ENCODE measurements at regions not wholly inside any gene's neighbourhood (a gene's known extent, or its start where the extent isn't known, plus 50 kb on each side); places are given as distances from the start of the nearest gene placed in this dataset.

- peaks cover 0 to 18% (median 12%) of the 10 kb centered on the region in 3 experiments; a peak in 6 of 7 replicates for H3K36me3 Mint-ChIP-seq (ENCODE audit: insufficient read depth in 1 of 3, low read depth in 3 of 3)
- H4K8ac ChIP-seq (replicated peaks; ENCODE audit: insufficient read length, low read depth, low read length), result no peak overlapping the region
- no CpG with 5 or more reads among the region's 1 CpG for WGBS (ENCODE audit: extremely low coverage, insufficient read length, low lambda C conversion rate)
Measured at GRCh38 chr10:130982802-130983201, 328.7 kb downstream of the TCERG1L start.

More at GRCh38 chr10:130982802-130983201, 328.7 kb downstream of the TCERG1L start:
- no peak overlapping the region for H2BK15ac ChIP-seq (ENCODE audit: low read depth, low read length)
- no peak overlapping the region for H3K23ac ChIP-seq (ENCODE audit: insufficient read length, low read depth, low read length)
- H2BK20ac ChIP-seq (ENCODE audit: low read depth, low read length, poor library complexity, severe bottlenecking), result no peak overlapping the region
- no peaks in the 10 kb centered on the region for H3K4me1 ChIP-seq (ENCODE audit: insufficient read depth, low read length)
- peaks cover 15 to 23% of the 10 kb centered on the region in 2 experiments for H3K9me3 Mint-ChIP-seq
- H3K4me1 Mint-ChIP-seq, result peaks cover 0 to 3% of the 10 kb centered on the region in 2 experiments; a peak in 1 of 4 replicates
- no peak overlapping the region for H2BK5ac ChIP-seq (ENCODE audit: insufficient read length, low read length)
- H2AFZ ChIP-seq (ENCODE audit: low read length), result no peak overlapping the region
- H3K27ac ChIP-seq (ENCODE audit: insufficient read length, low read depth, low read length), result no peak overlapping the region
- H3K4ac ChIP-seq (ENCODE audit: low read depth, low read length), result no peak overlapping the region
- no peak overlapping the region for H3K27ac Mint-ChIP-seq
- H4K5ac ChIP-seq (ENCODE audit: insufficient read length, low read depth, low read length), result no peak overlapping the region
- H2AK5ac ChIP-seq (ENCODE audit: insufficient read length, low read length), result no peak overlapping the region
- no peaks in the 10 kb centered on the region for H3K9me3 ChIP-seq (ENCODE audit: control insufficient read depth, low read depth, low read length)
- H3K4me2 ChIP-seq (ENCODE audit: insufficient read depth, insufficient read length, low read length), result no peak overlapping the region
- no peak for DNase-seq
- no peak overlapping the region for H3T11ph ChIP-seq (ENCODE audit: low read length)
- no peaks in the 10 kb centered on the region for H3K23me2 ChIP-seq (ENCODE audit: insufficient read length, low read depth, low read length, poor library complexity, severe bottlenecking)
- TF ChIP-seq CTCF (conservative IDR thresholded peaks at IDR 0.05), result no peak
- H4K91ac ChIP-seq (ENCODE audit: insufficient read length, low read depth, low read length), result no peak overlapping the region
- H3K27me3 Mint-ChIP-seq (ENCODE audit: low read depth), result no peaks in the 10 kb centered on the region; the same call in none of the 2 replicates
- H3K18ac ChIP-seq (ENCODE audit: insufficient read length, low read depth, low read length), result no peak overlapping the region
- H3K9ac ChIP-seq (ENCODE audit: extremely low read depth, insufficient read length, low read length), result no peak overlapping the region
- no peak overlapping the region for H2BK120ac ChIP-seq (ENCODE audit: low read depth, low read length, poor library complexity, severe bottlenecking)
- no peaks in the 10 kb centered on the region for H4K20me1 ChIP-seq (ENCODE audit: control insufficient read depth, insufficient read depth, insufficient read length)
- H3K79me2 ChIP-seq (ENCODE audit: insufficient read depth, low read length), result no peaks in the 10 kb centered on the region
- H2BK12ac ChIP-seq (ENCODE audit: insufficient read length, low read depth, low read length), result no peak overlapping the region
- no peak overlapping the region for H3K4me3 Mint-ChIP-seq
- H3K27me3 ChIP-seq (ENCODE audit: insufficient read depth, low read length), result no peaks in the 10 kb centered on the region
- no peaks in the 10 kb centered on the region for H3K79me1 ChIP-seq (ENCODE audit: insufficient read depth, low read depth, low read length, poor library complexity, severe bottlenecking)
- no peak overlapping the region for H3K56ac ChIP-seq (ENCODE audit: insufficient read length, low read depth, low read length)
- no peak overlapping the region for H3K14ac ChIP-seq (ENCODE audit: insufficient read depth, low read length)

Data from H9 (cell line).